HG03103 (cell line): ENCODE measurements at regions not wholly inside any gene's neighbourhood (a gene's known extent, or its start where the extent isn't known, plus 50 kb on each side); places are given as distances from the start of the nearest gene placed in this dataset.

Experiments
- ATAC-seq: cut with Tn5 transposase; IDR thresholded peaks from one replicate; pipeline ENCODE4 v1.9.1; 2021; ENCODE audit warnings: low read depth; ENCODE audit not compliant: unreplicated experiment

DNA sequence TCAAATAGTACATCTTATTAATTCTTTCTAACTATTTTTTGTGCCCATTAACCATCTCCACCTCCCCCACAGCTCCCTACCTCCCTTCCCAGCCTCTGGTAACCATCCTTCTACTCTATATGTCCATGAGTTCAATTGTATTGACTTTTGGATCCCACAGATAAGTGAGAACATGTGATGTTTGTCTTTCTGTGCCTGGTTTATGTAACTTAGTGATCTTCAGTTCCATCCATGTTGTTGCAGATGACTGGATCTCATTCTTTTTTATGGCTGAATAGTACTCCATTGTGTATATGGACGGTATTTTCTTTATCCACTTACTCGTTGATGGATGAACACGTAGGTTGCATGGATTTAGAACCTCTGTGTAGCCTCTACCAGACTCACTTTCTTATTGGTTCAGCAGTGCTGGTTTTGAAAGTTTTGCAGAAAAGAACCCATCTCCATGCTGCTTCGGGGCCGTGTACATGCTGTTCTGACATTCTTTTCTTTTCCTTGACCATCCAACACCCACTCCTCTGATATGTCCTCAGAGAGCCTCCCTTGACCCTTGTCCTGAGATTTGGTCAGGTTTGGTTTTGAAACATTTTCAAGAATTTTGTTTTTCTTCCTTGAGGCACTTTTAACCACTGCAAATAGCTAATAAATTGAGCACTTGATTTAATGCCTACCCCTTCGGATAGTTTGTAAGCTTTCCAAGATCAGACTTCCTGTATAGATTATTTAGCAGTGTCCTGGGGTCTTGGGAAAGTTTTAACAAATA is 231.2 kb upstream of the ZFP64 start:
- ATAC-seq: no peak

DNA sequence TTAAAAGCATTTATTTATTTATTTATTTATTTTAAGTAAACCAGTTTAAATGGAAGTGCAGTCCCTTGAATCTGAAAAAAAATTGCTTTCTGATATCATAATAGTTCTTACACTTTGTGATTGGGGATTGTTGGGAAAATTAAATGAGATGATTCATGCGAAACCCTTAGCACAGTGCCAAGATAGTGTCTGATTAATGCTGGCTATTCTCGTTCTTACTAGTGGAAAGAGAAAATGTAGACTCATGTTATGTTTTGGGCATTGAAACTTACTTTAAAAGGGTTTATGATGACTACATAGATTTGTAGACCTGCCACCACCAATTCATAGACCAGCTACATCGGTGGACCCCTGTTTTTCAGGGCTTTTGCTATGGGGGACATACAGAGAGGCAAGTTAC is 229.2 kb upstream of the ZFP64 start:
- ATAC-seq: no peak

DNA sequence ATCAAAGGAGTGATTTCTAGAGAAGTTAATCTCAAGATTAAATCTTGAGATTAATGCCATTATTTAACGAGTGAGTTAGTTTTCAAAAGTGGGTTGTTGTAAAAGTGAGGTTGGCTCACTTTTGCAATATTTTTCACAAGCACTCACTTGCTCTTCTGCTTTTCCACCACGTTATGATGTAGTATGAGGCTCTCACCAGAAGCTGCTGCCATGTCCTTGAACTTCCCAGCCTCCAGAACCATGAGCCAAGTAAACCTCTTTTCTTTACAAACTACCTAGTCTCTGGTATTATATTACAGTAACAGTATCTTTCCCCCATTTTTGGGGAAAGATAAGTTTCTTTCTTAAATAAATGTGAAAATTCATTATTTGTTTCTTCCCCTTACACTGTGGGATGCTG is 227.6 kb upstream of the ZFP64 start:
- no peak for ATAC-seq

DNA sequence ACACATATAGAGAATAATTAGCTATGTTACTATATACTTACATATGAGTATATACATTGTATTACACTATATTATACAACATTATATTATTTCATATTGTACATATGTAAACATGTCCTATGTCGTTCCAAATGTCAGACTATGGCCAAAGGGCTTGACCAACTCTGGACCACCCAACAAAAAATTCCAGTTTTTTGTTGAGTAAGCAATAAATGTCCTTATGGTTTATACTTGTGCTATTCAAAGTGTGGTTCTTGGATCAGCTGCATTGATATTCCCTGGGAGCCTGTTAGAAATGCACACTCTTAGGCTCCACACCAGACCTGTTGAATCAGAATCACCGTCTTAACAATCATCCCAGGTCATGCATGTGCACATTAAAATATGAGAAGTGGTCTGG is 225.4 kb upstream of the ZFP64 start:
- ATAC-seq: no peak

DNA sequence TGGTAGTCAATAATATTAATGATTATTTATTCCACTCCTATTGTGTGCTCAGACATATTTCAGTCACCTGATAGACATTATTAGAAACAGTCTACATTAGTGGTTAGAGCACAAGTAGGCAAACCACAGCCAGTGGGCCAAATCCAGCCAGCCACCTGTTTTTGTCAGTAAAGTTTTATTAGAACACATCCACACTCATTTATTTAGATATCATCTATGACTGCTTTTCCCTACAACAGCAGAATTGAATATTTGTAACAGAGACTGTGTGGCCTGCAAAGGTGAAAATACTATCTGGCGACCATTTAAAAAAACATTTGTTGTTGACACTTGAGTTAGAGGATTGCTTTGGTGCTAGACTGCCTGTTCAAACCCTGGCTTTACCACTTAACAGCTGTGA is 220.0 kb upstream of the ZFP64 start:
- no peak for ATAC-seq

DNA sequence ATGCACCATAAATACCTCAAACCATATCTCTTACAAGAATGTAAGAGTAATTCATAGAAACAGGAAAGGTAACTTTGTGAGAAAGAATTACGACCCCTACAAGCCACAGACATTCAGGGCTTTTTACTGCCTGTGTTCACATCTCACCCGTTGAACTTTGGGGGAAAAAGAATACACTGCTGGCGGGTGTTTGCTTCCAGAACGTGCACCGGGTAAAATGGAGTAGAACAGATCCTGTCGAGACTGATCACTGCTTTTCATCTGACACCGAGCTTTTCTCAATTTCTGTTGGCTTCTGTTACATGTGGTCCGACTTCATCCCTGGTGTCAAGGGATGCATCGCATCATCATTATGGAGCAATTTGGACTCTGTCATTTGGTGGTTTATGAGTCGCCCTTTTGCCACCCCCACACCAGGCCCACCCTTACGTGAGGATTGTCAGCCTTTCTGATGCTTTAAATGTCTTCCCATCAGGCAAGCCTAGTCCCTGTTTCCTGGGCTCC is 219.2 kb upstream of the ZFP64 start:
- no peak for ATAC-seq

DNA sequence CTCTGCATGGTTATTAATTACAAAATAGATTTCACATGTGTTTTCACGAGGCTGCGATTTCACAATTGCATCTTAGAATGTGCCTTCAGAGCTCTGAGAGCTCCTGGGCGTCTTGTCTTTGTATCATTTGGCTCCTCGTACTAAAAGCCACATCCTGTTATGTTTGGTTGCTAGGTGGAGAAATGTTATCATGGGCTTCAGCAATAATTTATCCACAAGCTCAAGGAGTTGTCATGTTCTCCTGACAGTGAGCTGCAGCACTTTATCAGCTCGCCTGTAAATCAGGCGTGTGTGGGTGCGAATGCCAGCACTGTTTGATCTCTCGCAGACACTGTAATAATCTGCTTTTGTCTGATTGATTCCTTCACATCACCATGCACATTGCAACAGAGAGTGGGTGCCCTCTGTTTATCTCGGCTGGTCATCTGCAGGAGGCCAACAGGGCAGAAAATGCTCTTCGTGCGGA is 218.6 kb upstream of the ZFP64 start:
- no peak for ATAC-seq

DNA sequence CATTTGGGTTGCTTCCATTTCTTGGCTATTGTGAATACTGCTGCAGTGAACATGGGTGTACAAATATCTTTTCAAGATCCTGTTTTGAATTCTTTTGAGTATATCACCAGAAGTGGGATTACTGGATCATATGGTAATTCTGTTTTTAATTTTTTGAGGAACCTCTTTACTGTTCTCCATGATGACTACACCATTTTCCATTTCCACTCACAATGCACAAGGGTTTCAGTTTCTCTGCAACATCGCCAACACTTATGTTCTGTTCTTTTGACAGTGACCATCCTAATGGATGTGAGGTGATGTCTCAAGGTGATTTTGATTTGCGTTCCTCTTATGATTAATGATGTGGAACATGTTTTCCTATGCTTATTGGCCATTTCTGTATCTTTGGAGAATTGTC is 214.4 kb upstream of the ZFP64 start:
- no peak for ATAC-seq

DNA sequence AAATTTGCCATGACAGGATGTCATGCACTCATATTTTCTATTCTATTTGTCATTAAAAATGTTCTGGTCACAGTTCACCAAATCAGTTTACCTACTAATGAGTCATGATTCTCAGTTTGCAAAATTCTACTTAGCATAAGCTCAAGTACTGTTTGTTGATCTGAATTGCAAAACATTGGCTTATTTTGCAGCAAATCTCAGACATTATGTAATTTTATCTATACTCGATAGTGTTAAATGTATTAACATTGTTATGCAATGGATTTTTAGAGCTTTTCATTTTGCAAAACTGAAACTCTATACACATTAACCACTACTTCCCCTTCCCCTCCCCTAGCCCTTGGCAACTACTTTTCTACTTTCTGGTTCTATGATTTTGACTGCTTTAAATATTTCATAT is 213.8 kb upstream of the ZFP64 start:
- ATAC-seq: peak; percentile 66

DNA sequence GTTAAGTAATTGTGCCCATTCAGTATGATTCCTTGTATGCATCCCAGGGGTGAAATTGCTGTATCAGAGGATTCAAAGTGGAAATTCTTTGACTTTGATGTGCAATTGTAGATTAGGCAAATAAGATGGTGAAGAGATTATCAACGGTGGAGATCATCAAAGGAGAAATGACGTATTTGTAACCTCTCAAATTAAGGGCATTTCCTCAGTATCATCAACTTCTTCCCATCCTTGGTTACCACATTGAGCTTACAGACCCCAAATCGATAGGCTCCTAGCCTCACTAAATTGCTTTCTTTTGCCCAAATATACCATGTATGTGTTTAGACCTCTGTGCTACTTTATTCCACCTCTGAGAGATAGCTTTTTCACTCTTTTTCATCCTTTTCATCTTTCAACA is 213.1 kb upstream of the ZFP64 start:
- no peak for ATAC-seq

DNA sequence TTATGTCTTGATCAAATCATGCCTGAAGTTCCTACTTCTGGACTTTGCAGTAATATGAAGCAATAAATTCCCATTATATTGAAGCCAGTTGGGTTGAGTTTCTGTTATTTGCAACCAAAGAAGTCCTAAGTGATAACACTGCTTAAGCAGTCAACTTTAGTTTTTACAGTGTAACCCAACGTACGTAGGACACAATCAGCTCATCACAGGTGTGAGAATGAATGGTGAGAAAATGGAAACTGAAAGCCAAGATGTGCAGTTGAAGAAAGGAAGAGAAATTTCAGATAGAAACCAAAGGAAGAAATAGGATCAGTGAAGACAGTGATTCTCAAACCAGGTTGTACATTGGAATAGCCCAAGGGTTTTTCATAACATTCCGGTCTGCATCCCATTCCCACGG is 211.4 kb upstream of the ZFP64 start:
- ATAC-seq: no peak

DNA sequence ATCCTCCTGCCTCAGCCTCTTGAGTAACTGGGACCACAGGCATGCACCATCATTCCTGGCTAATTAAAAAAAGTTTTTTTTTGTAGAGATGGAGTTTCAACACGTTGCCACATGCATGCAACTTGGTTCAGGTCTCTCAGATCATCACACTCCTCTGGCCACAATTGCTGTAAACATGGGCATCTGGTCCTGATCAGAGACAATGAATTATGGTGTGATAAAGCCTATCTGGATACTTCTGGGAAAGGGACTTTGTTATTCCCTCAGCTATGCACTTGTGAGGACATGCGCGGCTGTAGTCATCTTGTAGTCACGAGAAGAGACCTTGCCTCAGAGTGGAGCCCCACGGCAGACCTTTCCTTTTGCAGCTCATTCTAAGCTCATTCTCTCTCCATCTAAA is 210.9 kb upstream of the ZFP64 start:
- ATAC-seq: no peak

DNA sequence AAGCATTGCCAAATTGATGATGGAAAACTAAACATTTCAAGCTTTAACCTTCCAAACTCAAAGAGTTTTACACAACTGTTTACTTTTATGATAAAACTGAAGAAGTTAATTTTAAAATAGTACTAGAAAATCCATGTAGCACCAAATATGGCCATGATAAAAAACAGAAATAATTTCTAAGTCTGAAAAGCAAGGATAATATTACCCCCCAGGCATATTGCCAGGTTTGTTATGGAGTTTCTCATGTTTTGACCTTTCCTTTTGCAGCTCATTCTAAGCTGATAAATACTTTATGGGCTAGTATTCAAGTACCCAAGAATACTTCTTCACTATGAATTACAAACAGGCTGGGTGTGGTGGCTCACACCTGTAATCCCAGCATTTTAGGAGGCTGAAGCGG is 209.9 kb upstream of the ZFP64 start:
- no peak for ATAC-seq

DNA sequence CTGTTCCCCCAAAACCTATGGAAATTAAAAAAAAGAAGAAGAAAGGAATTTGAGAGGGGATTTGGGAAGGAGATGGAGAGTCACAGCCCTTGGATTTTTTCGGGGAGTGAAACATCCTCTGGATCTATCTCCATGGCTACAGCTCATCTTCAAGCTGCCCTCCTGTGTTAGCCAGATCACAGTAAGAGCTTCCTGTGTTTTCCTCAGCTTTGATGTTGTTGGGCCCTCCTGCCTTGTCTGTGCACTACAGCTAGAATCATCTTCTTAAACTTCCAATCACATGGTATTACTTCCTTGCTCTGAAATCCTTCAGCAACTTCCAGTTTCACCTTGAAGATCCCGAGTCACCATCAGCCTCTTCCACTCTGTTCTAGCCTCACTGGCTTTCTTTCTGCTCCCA is 207.8 kb upstream of the ZFP64 start:
- ATAC-seq: no peak

DNA sequence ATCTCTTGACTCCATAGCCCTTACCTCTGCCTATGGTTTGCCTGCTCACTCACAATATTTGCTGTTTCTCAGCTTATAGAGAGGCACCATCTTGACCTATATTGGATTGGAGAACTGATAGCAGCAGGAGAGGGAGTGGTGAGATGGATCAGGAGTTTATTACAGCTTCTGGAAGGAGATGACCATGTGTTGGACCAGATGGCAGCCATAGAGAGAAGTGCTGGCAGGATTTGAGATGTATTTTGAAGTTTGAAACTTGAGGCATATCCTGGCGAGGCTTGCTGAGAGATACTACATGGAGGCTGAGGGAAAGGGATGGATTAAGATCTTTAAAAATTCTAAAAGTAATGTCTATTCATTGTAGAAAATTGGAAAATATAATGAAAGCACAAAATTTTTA is 198.0 kb upstream of the ZFP64 start:
- ATAC-seq: no peak

DNA sequence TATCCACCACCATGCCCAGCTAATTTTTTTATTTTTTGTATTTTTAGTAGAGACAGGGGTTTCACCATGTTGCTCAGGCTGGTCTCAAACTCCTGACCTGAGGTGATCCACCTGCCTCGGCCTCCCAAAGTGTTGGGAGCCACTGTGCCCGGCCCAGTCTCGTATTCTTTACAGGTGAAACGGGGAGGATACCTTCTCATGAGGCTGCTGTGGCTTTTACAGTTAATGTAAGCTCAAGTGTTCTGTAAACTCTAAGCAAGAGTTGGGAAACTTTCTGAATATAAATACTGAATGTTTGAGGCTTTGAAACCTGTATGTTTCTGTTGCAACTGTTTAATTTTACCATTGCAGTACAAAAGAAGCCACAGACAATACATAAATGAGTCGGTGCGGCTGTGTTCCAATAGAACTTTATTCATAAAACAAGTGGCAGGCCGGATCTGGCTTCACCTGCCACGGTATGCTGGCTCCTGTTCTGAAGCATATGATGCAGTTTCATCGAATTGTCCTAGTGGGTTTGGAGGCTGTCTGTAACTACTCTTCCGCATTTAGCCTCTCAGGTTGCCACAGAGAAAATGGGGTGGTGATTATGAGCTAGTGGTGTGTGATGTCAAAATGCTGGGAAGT is 192.5 kb upstream of the ZFP64 start:
- no peak for ATAC-seq

DNA sequence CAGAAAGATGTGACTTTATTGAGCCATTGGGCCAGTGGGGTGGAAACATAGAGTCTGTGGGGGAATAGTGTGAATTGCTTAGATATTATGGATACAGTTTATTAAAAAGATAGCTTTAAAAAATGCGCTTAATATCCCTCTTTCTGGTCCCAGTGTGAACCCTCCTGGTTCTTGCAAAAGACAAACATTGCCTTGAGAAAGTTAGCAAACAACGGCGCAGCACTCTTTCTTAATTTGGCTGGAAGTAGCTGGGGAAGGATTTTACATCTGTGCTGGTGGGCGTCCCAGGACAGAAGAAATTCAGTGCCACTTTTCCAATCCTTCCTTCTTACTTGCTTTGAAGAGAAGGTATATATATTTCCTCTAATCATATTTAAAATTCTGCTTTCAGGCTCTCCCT is 191.4 kb upstream of the ZFP64 start:
- ATAC-seq: no peak

DNA sequence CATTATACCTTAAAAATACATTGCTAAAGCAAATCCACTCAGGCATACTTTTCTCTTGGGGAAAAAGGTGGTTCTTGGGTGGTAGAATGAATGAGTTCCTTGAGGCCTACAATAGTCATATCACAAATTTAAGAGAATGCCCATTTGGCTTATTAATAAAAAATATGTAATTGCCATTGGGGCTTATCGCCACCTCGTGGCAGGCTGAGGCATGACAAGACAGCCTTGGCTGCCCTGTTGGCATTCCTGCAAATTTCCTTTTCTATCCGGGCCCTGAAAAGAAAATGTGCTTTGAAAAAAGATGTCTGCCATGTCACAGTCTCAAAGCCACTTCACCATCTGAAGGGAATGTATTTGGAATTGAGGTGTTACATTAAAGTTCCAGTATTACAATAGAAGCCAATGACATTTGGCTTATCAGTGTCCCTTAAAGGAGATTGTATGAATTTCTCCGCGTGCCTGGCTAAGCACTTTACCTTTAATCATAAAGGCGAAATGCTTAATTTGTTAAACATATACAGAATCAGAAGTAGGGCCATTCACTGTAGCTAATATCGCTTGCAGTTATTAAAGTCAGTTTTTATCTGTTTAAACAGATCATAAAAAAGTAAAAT is 188.3 kb upstream of the ZFP64 start:
- no peak for ATAC-seq

DNA sequence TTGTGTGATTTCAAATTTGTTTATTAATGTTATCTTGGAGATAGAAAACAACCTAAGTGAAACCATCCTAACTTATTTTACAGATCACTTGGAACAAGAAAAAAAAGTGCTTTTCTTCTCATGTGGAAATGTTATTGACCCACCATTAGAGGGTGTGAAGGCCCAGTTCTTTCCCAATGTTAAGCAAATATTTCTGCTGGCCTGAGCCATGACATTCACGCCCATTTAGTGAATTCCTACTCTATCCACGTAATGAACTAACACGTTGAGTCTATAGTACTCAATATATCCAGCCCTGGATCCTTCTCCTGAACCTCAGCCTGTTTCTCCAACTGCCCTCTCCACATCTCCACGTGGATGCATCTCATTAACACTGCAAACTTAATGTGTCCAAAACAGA is 180.6 kb upstream of the ZFP64 start:
- no peak for ATAC-seq

DNA sequence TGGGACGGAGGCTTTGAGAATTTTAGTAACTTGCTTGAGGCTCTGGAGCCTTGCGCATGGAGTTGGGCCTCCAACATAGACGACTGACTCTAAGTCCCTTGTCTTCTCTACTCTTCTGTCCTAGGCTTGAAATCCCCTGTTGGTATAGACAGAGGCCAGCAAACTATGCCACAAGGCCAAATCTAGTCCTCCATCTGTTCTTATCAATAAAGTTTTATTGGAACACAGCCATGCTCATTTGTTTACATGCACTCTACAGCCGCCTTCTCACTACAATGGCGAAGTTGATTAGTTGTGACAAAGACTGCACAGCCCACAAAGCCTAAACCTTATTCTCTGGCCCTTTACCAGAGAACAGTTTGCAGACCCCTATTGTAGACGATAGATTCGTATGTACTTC is 174.1 kb upstream of the ZFP64 start:
- no peak for ATAC-seq

DNA sequence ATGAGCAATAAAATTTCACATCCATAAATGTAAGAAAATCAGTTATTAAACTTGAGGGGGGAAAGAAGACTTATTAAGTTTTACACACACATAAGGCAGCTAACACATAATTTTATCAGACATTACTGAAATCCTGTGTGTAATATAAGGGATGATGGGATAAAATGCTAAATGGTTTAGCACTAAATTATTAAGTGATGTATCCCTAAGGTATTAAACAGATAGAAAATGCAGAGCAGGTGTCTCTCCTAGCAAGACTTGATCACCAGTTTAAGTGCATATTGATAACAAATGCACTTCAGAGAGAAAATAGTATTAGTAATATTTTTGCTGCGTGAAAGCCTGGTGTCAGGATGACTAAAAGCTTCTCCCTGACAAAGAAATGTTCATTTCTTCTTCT is 172.8 kb upstream of the ZFP64 start:
- ATAC-seq: no peak

DNA sequence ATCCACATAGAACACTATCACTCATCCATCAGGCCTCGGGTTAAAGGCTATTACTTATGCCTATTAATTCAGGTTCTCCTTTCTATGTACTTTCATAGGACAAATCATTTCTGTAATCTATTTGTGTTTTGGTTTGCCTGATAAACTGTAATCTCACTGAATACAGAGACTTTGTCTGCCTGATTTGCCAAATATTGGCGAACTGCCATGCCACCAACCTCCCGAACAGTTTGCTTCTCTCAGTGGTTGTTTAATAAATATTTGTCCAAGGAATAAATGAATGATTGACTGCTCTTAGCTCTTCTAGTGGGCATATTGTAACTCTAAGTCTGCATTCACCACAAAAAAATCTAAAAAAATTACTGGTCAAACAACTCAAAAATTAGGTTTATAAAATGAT is 170.1 kb upstream of the ZFP64 start:
- no peak for ATAC-seq
